HG02840 (cell line): ENCODE measurements at regions not wholly inside any gene's neighbourhood (a gene's known extent, or its start where the extent isn't known, plus 50 kb on each side); places are given as distances from the start of the nearest gene placed in this dataset.
"Not testable (repeated sequence)": the region's sequence is repeated elsewhere in the genome, so short reads cannot be mapped to it uniquely, and the experiment has no call there.

Source experiments
- ATAC-seq: cut with Tn5 transposase; IDR thresholded peaks from one replicate; pipeline ENCODE4 v1.9.1; 2021; ENCODE audit warnings: mild to moderate bottlenecking, moderate library complexity, moderate number of reproducible peaks; ENCODE audit not compliant: unreplicated experiment, low FRiP score

DNA sequence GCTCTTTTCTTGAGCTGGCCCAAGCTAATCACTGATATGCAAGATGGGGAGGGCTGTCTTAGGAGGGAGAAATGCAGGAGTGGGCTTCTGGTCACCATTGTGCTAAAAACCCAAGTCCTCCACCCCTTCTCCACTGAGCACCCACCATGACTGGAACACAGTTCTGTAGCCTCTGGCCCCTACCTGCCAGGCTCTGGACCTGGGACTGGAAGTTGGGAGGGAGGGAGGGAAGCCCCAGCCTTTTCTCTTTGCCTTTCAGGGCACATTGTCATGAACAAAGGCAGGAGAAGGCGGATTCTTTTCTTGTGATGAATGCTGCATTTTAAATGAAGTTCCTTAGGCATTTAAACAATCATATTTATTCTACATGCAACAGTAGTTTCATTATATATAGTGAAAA, 559.1 kb upstream of the TRPC7 start:
- no peak for ATAC-seq

DNA sequence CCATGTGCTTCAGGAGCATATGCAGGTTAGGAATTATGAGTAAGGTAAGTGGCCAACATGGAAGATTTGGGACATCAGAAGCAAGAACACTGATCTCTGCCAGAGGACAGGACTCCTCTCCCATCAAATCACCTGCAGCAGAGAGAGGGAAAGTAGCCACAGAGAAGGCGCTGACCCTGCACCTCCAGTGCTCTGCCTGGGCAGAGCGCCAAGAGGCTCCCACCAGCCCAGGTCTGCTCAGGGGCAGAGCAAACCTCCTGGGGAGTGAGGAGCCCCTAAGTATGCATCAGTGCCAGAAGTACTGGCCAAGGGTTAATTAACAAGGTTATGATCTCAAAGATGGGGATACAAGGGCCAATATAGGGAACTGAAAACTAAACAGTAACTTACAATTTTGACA, 545.3 kb upstream of the TRPC7 start:
- no peak for ATAC-seq

- no peak for ATAC-seq
Observed at GRCh38 chr5:136909906-136910305, 544.6 kb upstream of the TRPC7 start.

DNA sequence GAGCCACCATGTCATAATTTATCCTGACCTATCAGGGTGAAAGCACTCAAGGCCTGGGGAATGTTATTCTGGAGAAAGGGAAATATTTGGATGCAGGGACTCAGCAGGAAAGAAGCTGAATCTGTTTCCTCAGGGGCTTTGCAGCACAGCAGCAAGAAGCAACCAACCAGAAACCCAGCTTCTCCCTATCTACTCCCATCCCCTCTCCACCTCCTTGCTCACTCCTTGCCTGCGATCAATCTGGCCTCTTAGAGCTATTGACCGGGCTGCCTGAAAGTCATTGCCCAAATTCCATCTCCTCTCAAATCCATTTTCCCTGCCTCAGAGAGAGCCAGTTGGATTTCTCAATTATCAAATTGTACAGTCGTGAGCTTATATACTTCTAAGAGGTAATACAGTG, 542.0 kb upstream of the TRPC7 start:
- ATAC-seq, result no peak

DNA sequence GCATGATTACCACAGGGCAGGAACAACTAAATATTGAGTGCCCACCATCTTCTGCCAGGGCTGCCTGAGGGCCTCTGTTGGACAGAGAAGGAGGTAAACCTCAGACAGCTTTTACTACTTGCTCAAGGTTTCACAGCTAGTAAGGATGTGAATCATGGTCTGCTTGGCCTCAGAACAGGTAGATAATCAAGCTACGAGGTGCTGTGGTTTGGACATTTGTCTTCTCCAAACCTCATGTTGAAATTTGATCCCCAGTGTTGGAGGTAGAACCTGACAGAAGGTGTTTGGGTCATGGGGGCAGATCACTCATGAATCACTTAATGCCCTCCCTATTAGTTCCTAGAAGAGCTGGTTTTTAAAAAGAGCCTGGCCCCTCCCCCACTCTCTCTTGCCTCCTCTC, 541.2 kb upstream of the TRPC7 start:
- ATAC-seq, result no peak

DNA sequence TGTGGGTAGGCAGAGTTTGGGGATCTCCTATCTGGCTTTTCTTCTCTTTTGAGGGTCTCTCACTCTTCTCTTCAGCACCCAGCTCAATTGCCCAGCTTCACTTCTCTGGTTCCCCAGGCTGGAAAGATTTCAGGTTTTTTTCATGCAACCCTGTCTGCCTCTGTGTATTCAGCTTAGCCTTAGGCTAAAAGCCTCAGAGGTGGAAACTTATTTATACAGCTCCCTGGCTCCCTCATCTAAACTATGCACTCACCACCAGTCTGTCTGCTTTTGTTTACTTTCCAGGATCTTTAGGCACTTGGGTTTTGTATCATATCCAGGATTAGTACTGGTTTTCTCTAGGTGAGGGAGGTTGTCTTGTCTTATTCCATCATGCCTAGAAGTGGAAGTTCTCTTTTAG, 540.2 kb upstream of the TRPC7 start:
- no peak for ATAC-seq

- no peak for ATAC-seq
Observed at GRCh38 chr5:136894070-136894469, 528.7 kb upstream of the TRPC7 start.

- ATAC-seq, result no peak
Observed at GRCh38 chr5:136892000-136892399, 526.7 kb upstream of the TRPC7 start.

- no peak for ATAC-seq
Observed at GRCh38 chr5:136891175-136891972, 526.0 kb upstream of the TRPC7 start.

DNA sequence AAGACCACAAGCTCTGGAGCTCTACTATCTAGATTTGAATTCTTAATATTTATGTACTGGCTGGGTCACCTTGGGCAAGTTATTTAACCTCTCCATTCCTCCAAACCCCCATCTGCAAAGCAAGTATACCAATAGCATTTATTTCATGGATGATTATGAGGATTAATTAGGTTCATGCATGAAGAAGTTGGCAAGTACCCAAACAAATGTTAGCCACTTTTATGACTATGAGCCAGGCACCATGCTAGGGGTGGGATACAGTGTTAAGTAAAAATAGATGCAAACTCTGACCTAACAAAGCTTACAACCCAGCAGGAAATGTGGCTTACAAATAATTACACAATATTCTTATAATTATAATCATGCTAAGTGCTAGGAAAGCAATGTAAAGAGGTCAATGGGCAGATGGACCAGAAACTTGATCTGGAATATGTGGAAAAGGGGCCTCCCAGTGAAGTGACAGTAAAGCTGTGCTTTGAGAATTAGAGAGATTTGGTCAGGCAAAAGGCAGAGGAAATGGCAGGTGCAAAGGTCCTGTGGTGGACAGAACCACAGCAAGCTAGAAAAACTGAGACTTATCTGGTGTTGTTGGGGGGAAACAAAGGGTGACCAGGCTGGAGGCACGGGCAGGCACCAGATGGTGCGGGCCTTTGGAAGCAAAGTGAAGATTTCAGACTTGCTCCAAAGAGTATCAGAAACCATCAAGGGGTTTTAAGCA, 525.2 kb upstream of the TRPC7 start:
- ATAC-seq, result no peak

GRCh38 chr5:136886608-136887007, 521.3 kb upstream of the TRPC7 start:
- ATAC-seq, result no peak

GRCh38 chr5:136864960-136865359, 499.6 kb upstream of the TRPC7 start:
- no peak for ATAC-seq

GRCh38 chr5:136856648-136857047, 491.3 kb upstream of the TRPC7 start:
- no peak for ATAC-seq

DNA sequence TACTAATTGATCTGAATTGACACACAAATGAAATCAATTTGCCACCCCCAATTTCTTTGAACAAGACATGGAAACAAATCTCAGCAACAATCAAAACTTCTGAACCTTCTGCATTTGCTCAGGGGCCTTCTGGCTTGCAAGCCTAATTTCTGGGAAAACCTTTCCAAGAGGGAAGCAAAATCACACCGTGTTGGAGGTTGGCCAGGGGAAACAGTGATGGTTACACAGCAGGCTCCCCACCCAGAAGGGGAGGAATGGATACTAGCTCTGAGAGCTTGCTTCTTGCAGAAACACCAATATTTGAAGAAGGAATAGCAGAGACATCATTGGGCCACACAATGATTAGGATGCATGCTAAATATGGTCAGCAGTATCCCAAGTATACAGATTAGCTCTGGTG, 488.6 kb upstream of the TRPC7 start:
- ATAC-seq, result no peak

GRCh38 chr5:136840601-136841000, 475.3 kb upstream of the TRPC7 start:
- no peak for ATAC-seq

- no peak for ATAC-seq
Observed at GRCh38 chr5:136836093-136836492, 470.7 kb upstream of the TRPC7 start.

GRCh38 chr5:136820848-136821247, 455.5 kb upstream of the TRPC7 start:
- ATAC-seq, result no peak

DNA sequence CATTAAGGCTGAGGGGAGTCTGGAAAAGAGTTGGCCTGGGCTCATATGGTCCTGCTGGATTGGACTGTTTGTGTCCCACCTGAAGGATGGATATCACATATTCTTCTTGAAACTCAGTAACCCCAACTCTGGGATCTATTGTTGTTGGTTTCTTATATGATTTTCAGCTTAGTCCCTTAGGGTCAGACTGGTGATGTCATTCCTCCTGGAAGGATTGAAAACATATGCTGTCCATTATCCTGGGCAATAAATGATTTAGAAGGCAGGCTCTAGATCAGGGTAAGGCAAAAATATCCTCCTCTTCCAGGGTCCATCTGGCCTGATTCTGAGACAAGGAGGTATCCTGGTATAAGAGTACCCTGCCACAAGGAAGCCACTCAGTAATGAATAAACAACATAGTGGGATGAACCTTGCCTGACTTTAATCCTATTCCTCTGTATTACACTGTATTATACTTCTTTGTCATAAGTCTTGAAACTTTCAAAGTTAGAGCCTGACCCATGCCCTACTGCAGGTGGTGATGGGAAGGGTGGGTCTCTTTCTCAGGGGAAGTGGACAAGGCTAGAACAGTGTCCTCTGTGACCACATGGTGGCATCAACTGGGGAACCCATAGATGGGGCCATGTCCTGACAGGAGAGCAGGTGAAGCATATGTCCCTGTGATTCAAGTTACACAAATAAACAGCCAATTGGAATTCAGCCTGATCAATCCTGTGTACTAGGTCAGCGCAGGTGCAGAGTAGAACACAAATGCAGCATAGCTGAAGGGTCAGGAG, 454.4 kb upstream of the TRPC7 start:
- ATAC-seq, result no peak

DNA sequence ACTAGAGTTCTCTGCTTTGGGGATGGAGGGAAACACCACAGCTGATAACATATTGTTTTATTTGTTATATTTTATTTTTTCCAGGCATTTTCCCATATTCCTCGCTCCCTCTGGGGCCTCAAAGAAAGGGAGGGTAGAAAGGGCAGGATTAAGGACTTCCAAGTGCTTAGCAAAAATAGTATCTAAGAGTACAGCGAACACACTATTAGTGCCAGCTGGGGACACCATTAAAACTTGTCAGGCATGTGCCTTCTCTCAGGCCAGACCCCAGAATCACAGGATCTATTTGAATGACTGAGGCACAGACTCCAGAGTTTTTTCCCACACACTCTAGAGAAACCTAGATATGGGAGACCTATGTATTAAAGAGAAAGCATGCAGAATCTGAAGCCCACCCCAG, 451.0 kb upstream of the TRPC7 start:
- no peak for ATAC-seq

DNA sequence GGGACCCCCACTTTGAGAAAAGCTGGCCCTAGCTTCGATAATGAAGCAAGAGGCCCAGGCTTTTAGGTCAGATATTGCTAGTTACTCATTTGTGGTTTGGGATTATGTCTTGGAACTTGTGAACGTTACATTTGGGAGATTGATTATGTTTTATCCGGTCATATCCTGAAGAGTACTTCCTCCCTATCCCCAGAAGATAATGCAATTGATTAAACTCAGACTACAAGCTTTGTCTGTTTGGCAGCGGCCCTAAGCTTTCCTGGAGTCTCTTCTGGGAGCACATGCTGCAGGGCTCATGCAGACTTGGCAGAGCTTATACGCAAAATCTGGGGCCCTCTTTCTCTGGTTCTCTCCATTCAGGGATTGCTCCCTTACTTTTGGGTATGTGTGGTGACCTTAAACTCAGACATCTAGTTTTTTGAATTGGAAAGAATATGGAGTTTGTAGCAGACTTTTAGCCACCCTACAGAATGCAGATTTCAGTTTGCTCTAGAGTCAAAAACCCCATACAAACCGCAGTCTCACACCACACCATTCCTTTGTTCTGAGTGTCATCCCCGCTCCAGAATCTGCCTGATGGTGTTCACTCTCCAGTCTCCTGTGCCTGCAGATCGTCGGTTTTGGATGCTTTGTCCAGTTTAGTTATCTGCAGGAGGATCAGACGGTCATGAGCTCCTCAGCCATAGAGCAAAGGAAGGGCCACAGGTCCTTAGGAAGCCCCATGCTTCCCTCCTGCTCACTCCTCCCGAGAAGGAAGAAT, 449.5 kb upstream of the TRPC7 start:
- ATAC-seq, result no peak

GRCh38 chr5:136812270-136812669, 446.9 kb upstream of the TRPC7 start:
- ATAC-seq, result not testable (repeated sequence)
